Gastrocnemius medialis (tissue), 4 donors: ENCODE measurements at regions not wholly inside any gene's neighbourhood (a gene's known extent, or its start where the extent isn't known, plus 50 kb on each side); places are given as distances from the start of the nearest gene placed in this dataset.

ENCODE experiments used
- ATAC-seq, 2 donors: fragments of 150-250 bp; one replicate each; pipeline ENCODE4 v1.9.1; 2016
- DNase-seq, 2 donors: peaks; one replicate each; pipeline ENCODE4 v3.0.0-alpha.2; 2019
- H3K27ac ChIP-seq, 4 donors: fragments of 200-600 bp; sonication (generic); 1 replicate in 1 of 4; 2 replicates in 3 of 4; pipeline ENCODE4 v1.5.1; 2016 to 2018; ENCODE audit warnings: mild to moderate bottlenecking in 2 of 4, moderate library complexity in 1 of 4
- H3K27me3 ChIP-seq, 3 donors: fragments of 200-600 bp; sonication (generic) in 2 of 3; 1 replicate in 1 of 3; 2 replicates in 2 of 3; pipeline versions ENCODE4 v1.5.1 to v1.6.0; 2016 to 2019; ENCODE audit warnings: mild to moderate bottlenecking in 1 of 3, moderate library complexity in 1 of 3
- H3K36me3 ChIP-seq, 2 donors: fragments of 200-600 bp; sonication (generic) in 1 of 2; one replicate each; pipeline ENCODE4 v1.5.1; 2017 to 2018
- H3K4me1 ChIP-seq, 2 donors: fragments of 200-600 bp; sonication (generic) in 1 of 2; one replicate each; pipeline ENCODE4 v1.5.1; 2016 to 2017; ENCODE audit warnings: mild to moderate bottlenecking in 2 of 2
- H3K4me3 ChIP-seq, 4 donors: fragments of 200-600 bp; sonication (generic) in 3 of 4; 1 replicate in 1 of 4; 2 replicates in 3 of 4; pipeline ENCODE4 v1.5.1; 2016 to 2019; ENCODE audit warnings: mild to moderate bottlenecking in 2 of 4
- H3K9me3 ChIP-seq, 3 donors: fragments of 200-600 bp; sonication (generic) in 2 of 3; 1 replicate in 1 of 3; 2 replicates in 2 of 3; pipeline ENCODE4 v1.5.1; 2016 to 2019
- CTCF ChIP-seq, 5 experiments: fragments of 450-650 bp in 3 of 5; fragments of 200-600 bp in 2 of 5; sonication (generic) in 2 of 5; IDR thresholded peaks in 4 of 5; conservative IDR thresholded peaks in 1 of 5; 1 replicate in 4 of 5; 2 replicates in 1 of 5; pipeline ENCODE4 v1.5.1; 2016 to 2019; ENCODE audit warnings: antibody characterized with exemption in 5 of 5, mild to moderate bottlenecking in 3 of 5, moderate library complexity in 3 of 5
- POLR2A ChIP-seq, 2 donors: fragments of 450-650 bp; IDR thresholded peaks; one replicate each; pipeline ENCODE4 v1.6.1; 2017; ENCODE audit warnings: antibody characterized with exemption in 2 of 2, mild to moderate bottlenecking in 2 of 2, moderate library complexity in 2 of 2
- in situ Hi-C, 4 donors: fragments of 200-750 bp; cut with MboI; loops; one replicate each; pipeline versions ENCODE4 v1.15.0 to v1.8.0; 2017; ENCODE audit warnings: low sequenced_read_pairs in 4 of 4
- intact Hi-C: fragments of 100-400 bp; cut with DNase I; formaldehyde crosslinking; loops from one replicate; pipeline ENCODE4 v1.15.1; 2023; ENCODE audit warnings: low total_unique reads

GRCh38 chr4:160009656-160010493, 907.0 kb downstream of the RAPGEF2 start:
- H3K4me1 ChIP-seq = no peaks in the 10 kb centered on the region
- TF ChIP-seq POLR2A (IDR thresholded peaks at IDR 0.05) = no peak
- no peak for TF ChIP-seq CTCF (IDR thresholded peaks at IDR 0.05 in 4 of 5, conservative IDR thresholded peaks at IDR 0.05 in 1 of 5)
- ATAC-seq (peak; percentile 83 to 84), DNase-seq (peak; percentile 17 to 49)
- intact Hi-C loops (no loop called here), in situ Hi-C loops (no loop called here)
- H3K9me3 ChIP-seq = no peaks in the 10 kb centered on the region
- no peaks in the 10 kb centered on the region for H3K27me3 ChIP-seq
- H3K4me3 ChIP-seq = no peak overlapping the region
- no peaks in the 10 kb centered on the region for H3K36me3 ChIP-seq
- H3K27ac ChIP-seq = peak overlapping the region in 2 of 4 donors; percentile 31 to 50

- Histone ChIP-seq H3K27ac (no peak overlapping the region), H3K4me1 (no peaks in the 10 kb centered on the region), H3K4me3 (no peak overlapping the region), H3K9me3 (no peaks in the 10 kb centered on the region), H3K36me3 (no peaks in the 10 kb centered on the region), H3K27me3 (no peaks in the 10 kb centered on the region)
- intact Hi-C loops (no loop called here), in situ Hi-C loops (no loop called here)
- no peak for DNase-seq
- TF ChIP-seq CTCF (IDR thresholded peaks at IDR 0.05 in 4 of 5, conservative IDR thresholded peaks at IDR 0.05 in 1 of 5) = no peak
- TF ChIP-seq POLR2A (IDR thresholded peaks at IDR 0.05) = no peak
- no peak for ATAC-seq
These were observed 917.1 kb downstream of the RAPGEF2 start for GRCh38 chr4:160019936-160020335.

- H3K9me3 ChIP-seq = no peaks in the 10 kb centered on the region
- H3K4me3 ChIP-seq = no peak overlapping the region
- no peaks in the 10 kb centered on the region for H3K36me3 ChIP-seq
- no peak for TF ChIP-seq CTCF (IDR thresholded peaks at IDR 0.05 in 4 of 5, conservative IDR thresholded peaks at IDR 0.05 in 1 of 5)
- no peak for TF ChIP-seq POLR2A (IDR thresholded peaks at IDR 0.05)
- in situ Hi-C loops (no loop called here), intact Hi-C loops (no loop called here)
- H3K27me3 ChIP-seq = no peaks in the 10 kb centered on the region
- ATAC-seq (no peak), DNase-seq (no peak)
- H3K4me1 ChIP-seq = no peaks in the 10 kb centered on the region
- H3K27ac ChIP-seq = no peak overlapping the region
These were observed 917.9 kb downstream of the RAPGEF2 start for GRCh38 chr4:160020804-160021203.

GRCh38 chr4:160021870-160022269, 919.0 kb downstream of the RAPGEF2 start:
- H3K4me1 ChIP-seq = no peaks in the 10 kb centered on the region
- no peak for DNase-seq
- no peaks in the 10 kb centered on the region for H3K36me3 ChIP-seq
- no peak overlapping the region for H3K4me3 ChIP-seq
- ATAC-seq = no peak
- in situ Hi-C loops (no loop called here), intact Hi-C loops (no loop called here)
- TF ChIP-seq POLR2A (IDR thresholded peaks at IDR 0.05) = no peak
- no peak for TF ChIP-seq CTCF (IDR thresholded peaks at IDR 0.05 in 4 of 5, conservative IDR thresholded peaks at IDR 0.05 in 1 of 5)
- H3K9me3 ChIP-seq = no peaks in the 10 kb centered on the region
- no peak overlapping the region for H3K27ac ChIP-seq
- no peaks in the 10 kb centered on the region for H3K27me3 ChIP-seq
